Hematopoietic multipotent progenitor cell treated with erythropoietin and hydrocortisone succinate and interleukin-3 and kit ligand, for 8 days (in vitro differentiated cells): ENCODE measurements at regions not wholly inside any gene's neighbourhood (a gene's known extent, or its start where the extent isn't known, plus 50 kb on each side); places are given as distances from the start of the nearest gene placed in this dataset.

Source experiments
- DNase-seq: peaks from one replicate; pipeline ENCODE4 v3.0.0-alpha.2; 2015

- DNase-seq: no peak
These were observed 93.6 kb upstream of the UST start for GRCh38 chr6:148653138-148653776.

GRCh38 chr6:148657048-148657447 lies 89.8 kb upstream of the UST start:
- DNase-seq: no peak

- DNase-seq: no peak
These were observed 88.0 kb upstream of the UST start for GRCh38 chr6:148658681-148659430.

GRCh38 chr6:148667395-148667794 lies 79.4 kb upstream of the UST start:
- DNase-seq: no peak

GRCh38 chr6:148671085-148671484 lies 75.7 kb upstream of the UST start:
- no peak for DNase-seq

- DNase-seq: no peak
These were observed 74.9 kb upstream of the UST start for GRCh38 chr6:148671952-148672351.

GRCh38 chr6:148674306-148674705 lies 72.5 kb upstream of the UST start:
- DNase-seq: no peak

- DNase-seq: no peak
These were observed 69.0 kb upstream of the UST start for GRCh38 chr6:148677594-148678476.

- DNase-seq: no peak
These were observed 68.1 kb upstream of the UST start for GRCh38 chr6:148678682-148679081.

GRCh38 chr6:148681666-148682065 lies 65.2 kb upstream of the UST start:
- DNase-seq: no peak

- no peak for DNase-seq
These were observed 64.6 kb upstream of the UST start for GRCh38 chr6:148682252-148682651.

- DNase-seq: peak; percentile 14
These were observed 63.8 kb upstream of the UST start for GRCh38 chr6:148682990-148683389.

GRCh38 chr6:148689168-148689567 lies 57.7 kb upstream of the UST start:
- DNase-seq: no peak

- DNase-seq: no peak
These were observed 52.8 kb upstream of the UST start for GRCh38 chr6:148693882-148694484.
